ENCODE measurements at regions not wholly inside any gene's neighbourhood (a gene's known extent, or its start where the extent isn't known, plus 50 kb on each side); places are given as distances from the start of the nearest gene placed in this dataset.

DNA sequence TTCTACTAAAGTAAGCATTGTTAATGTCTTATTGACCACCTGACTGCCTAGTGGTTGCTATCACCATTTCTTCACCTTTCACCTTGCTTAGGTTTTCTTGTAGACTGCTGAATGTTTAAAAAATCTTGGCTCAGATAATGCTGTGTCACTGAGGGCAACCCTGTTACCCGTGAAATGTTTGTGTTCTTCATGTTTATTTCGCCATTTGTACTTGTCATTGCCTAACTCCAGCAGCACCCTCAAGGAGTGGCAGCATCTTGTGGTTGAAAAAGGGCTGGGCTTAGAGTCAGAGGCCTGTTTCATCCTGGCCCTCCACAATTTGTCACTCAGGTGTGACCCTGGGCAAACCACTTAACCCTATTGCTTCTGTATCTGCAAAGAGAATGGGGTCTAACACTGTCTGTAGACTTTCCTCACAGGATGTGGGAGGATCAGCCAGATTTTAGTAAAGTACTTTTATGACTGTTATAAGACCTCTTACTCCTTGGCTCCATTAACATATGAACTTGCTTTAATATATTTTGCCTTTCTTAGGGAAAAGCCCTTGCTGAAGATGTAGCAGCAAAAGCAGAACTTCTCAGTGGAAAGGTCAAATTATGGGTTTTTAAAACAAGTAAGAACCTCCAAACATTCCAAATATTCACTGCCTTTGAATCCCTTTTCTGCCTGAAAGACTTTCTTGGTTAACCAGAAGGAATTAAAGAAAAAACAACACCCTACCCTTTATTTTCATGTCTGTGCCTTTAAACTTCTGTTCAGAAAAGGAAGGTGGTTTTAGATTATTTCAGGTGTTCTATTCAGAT lies 154.5 kb upstream of the C11orf87 start:
- peak; percentile 28 for DNase-seq (ENCODE audit: low spot score)

GRCh38 chr11:109275931-109276330 lies 146.1 kb upstream of the C11orf87 start:
- no peak for DNase-seq (ENCODE audit: low spot score)

DNA sequence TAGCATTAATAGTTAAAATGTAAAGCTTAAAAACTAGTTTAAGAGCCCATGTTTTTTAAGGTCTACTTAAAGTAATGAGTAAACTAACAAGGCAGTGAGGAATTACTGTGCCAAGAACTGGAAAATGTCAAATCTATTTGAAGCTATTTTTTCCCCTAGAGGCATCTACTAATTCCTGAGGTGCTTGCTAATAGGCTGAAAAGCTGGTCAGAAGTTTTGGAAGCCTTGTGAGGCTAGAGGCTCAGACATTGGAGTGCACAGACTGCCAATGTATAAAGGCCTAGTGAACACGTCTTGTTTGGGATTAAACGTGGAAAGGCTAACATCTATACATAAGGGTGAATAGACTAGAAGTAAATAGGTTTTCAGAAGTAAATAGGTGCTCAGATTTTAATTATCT lies 136.5 kb upstream of the C11orf87 start:
- no peak for DNase-seq (ENCODE audit: low spot score)

DNA sequence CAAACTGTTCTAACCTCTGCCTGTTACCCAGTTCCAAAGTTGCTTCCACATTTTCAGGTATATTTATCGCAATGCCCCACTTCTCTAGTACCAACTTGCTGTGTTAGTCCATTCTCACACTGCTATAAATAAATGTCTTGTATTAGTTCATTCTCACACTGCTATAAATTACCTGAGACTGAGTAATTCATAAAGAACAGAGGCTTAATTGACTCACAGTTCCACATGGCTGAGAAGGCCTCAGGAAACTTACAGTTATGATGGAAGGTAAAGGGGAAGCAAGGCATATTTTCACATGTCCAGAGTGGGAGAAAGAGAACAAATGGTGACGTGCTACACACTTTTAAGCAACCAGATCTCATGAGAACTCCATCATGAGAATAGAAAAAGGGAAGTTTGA lies 130.4 kb upstream of the C11orf87 start:
- no peak for DNase-seq (ENCODE audit: low spot score)

DNA sequence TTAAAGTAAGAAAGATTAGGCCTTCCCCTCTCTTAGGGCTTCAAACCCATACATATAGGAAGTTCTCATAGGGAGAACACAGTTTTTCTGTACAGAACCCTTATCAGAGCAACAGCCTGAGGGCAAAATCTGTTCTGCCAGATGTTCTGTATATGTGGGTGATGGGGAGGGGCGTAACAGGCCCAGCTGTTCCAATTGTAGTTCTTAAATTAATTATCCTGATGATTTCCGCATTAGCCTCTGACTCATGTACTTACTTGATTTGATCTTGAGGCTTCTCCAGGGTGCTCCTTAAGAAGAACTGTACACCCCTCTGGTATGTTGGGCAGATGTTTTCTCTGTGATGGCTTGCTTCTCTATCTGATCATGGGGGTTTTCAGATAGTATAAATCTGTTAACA lies 123.1 kb upstream of the C11orf87 start:
- DNase-seq (ENCODE audit: low spot score), result no peak

DNA sequence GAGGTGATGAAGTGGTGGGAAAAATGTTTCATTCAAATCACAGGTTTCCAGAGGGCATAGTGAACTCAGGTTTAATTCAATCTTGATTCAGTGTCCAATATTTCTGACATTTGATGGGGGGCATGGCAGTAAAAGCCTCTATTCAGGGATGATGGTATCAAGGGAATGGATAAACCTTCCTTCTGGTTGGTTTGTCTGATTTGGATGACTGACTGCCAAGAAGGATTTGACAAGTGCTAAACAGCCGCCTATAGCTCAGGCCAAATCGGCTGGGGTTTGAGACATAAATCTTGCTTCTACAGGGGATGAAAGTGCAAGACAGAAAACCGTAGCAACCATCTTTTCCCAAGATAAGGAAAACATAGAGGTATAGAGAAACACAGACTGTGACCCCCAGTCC lies 121.8 kb upstream of the C11orf87 start:
- DNase-seq (ENCODE audit: low spot score), result no peak

DNA sequence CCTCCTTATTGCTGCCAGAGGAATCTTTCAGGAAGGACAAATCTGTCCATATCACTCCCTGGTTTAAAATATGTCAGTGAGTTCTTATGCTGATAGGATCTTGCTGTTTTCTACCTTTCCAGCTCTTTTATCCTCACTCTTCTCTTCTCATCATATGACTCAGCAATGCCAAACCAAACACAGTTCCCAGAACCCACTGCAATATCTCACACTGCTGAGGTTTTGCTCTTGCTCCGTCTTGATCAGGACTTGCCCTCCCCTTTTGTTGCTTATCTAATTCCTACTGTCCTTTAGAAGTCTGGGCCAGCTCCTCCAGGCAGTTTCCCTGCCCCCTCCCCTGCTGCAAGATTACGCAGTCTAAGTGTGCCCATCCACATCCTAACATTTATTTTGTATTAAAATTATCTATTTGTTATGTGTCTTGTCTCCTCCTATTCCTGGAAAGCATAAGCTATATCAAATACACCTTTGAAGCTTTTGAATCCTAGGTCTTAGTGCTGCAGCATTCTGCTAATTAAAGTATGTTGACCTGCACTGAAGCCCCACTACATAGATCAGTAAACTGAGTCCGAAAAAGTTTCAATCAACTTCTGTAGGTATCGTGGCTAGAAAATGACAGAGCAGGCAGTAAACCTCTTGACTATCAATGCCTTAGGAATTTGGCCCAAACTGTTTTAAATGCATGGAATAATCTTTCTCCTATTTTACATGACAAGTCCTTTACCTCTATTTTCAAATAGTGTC lies 119.2 kb upstream of the C11orf87 start:
- no peak for DNase-seq (ENCODE audit: low spot score)

DNA sequence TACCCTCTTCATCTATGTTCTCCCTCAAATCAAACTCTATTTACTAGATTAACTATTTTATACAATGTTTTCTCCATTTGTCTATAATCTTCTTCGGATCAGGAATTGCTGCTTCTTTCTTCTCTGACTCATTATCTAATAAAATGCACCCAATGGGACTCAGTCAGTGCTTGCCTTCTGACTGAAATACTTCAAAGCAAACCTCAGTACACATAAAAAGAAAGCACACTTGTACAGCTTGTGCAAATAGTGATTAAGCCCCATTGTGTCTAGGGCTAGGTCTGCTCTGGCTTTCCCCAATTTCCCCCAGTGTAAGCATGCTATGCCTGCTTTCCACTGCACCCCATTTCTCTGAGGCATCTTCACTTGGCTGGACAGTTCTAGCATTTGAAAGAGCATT lies 118.6 kb upstream of the C11orf87 start:
- no peak for DNase-seq (ENCODE audit: low spot score)

GRCh38 chr11:109304159-109304558 lies 117.8 kb upstream of the C11orf87 start:
- no peak for DNase-seq (ENCODE audit: low spot score)

- DNase-seq (ENCODE audit: low spot score), result no peak
These were observed 117.0 kb upstream of the C11orf87 start for GRCh38 chr11:109305009-109305408.

- DNase-seq (ENCODE audit: low spot score), result no peak
These were observed 115.7 kb upstream of the C11orf87 start for GRCh38 chr11:109306322-109306721.

DNA sequence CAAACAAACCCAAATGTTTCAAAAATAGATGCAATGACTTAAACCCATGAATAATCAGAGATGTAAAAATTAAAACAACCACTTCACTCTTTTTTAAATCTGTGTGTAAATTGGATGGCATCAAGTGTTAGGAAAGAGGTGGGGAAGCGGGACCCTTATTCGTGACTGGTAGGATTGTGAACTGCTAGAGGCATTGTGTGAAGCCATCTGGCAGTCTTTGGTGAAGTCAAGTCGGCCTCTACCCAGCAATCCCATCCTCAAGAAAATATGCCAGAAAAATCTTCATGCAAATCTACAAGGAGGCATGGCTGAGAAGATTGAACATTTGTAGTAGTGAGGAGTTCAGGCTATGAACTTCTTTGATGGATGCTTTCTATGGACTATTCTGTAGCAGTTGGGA lies 114.6 kb upstream of the C11orf87 start:
- DNase-seq (ENCODE audit: low spot score), result no peak

GRCh38 chr11:109308551-109308950 lies 113.4 kb upstream of the C11orf87 start:
- no peak for DNase-seq (ENCODE audit: low spot score)

- DNase-seq (ENCODE audit: low spot score), result peak; percentile 9
These were observed 112.8 kb upstream of the C11orf87 start for GRCh38 chr11:109309153-109309552.

GRCh38 chr11:109317726-109318125 lies 104.3 kb upstream of the C11orf87 start:
- DNase-seq (ENCODE audit: low spot score), result no peak

- DNase-seq (ENCODE audit: low spot score), result no peak
These were observed 101.4 kb upstream of the C11orf87 start for GRCh38 chr11:109320595-109320994.

DNA sequence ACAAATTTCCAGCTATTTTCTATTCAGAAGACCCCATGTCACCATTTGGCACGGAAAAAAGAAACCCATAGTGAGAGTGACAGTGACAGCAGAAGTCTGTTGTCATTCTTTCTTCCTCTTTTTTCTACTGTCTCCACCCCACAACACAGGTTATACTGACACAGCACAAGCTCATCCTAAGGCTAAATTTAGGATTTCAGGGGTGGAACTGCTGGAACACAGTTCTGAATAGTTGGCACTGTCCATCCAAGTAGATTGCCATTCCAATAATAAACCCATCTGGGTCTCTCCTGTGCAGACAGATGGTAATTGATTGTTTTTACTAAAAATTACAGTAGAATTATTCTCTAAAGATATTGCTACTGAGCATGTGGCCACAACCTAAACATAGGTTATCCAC lies 95.2 kb upstream of the C11orf87 start:
- no peak for DNase-seq (ENCODE audit: low spot score)

- DNase-seq (ENCODE audit: low spot score), result no peak
These were observed 92.3 kb upstream of the C11orf87 start for GRCh38 chr11:109329716-109330115.

DNA sequence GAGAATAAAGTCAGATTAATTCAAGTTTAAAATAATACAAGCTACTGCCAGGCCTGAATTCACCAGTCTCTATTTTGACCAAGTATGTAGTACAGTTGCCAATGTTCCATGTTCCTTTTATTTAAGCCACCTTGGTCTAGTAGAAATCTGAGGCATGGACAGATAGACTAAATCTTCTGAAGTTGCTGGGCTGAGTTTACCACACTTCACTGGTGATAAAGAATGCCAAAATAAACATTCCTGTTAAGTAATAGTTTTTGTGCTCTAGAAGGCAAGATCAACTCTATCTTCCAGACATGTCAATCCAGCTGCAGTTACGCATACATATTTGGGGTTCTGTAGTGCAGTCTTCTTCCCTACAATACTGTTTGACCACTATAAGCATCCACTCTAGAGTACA lies 83.9 kb upstream of the C11orf87 start:
- DNase-seq (ENCODE audit: low spot score), result no peak

DNA sequence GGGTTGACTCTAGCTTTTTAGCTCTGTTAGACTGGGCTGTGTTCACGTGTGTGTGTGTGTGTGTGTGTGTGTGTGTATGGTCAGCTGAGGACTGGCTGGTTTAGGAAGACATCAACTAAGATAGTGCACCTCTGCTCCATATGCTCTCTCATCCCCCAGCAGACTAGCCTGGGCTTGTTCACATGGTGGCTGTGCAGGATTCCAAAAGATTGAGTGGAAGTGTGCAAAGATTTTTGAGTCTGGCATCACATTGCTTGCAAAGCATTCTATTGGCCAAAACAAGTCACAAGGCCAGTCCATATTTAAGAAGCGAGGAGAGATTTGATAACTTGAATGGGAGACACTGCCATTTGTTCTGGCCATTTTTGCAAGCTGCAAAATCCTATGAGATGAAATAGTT lies 79.7 kb upstream of the C11orf87 start:
- no peak for DNase-seq (ENCODE audit: low spot score)

DNA sequence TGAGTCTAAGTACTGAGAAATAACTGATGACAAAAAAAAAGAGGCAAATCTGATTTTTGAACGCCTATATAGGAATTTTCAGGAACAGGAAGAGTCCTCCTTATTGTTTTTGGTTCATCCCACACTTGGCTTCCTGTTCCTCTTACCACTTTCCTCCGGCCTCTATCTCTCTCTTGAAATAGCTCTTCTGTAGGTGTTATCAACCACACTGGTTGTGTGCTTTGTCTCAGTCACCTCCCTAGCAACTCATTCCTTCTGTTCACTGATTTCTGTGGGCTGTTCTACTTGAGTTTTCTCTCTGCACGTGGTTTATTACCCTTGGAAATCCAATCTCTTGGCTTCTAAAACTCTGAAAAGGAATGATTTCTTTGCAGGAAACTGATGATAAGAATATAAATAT lies 78.7 kb upstream of the C11orf87 start:
- no peak for DNase-seq (ENCODE audit: low spot score)

DNA sequence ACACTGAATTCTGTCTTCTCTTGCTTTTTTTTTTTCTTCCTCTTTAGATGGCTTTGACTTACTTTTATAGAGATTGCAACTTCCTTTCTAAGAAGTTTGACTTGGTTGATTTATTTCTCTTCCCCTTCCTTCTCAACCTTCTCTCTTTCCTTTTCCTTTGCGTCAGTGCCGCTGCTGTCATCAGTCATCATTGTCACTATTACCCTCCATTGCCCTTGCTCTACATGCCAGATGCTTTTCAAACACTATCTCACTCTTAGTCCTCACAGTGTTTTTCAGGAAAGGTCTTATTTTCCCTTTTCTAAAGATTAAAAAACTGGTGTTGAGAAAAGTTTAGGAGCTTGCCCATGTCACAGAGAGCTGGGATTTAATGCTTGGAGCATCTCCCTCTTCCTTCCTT lies 74.7 kb upstream of the C11orf87 start:
- DNase-seq (ENCODE audit: low spot score), result no peak

DNA sequence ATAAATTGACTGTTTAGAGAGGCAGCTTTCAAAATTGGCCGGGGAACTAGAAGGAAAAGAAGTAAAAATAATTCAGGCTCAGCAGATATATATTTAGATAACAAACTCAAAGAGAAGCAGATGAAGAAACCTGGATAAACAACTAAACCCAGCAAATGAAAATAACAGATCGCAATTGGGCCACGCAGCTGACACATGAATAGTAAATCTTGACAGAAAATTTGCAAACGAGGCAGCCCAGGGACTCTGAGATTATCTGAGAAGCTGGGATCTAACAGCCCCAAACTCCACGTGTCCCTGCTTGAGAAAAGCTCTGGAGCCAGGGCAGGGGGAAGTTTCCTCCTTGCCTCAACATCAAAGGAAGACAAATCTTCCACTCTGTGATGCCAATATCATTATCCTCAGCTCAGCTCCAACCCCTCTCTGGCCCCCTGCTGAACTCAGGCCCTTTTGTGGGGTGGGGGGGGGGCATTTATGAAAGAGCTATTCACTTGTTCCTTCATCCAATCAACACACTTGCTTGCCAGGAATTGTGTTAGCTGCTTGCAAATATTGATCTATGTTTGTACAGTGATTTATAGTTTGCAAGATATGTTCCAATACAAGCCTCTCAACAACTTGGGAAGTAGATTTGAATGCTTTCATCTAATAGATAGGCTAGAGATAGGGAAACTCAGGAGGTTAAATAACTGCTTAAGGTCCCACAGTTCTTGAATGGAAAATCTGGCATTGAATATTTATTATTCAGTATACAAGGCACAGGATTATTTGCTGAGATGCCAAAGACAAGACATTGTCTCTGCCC lies 72.5 kb upstream of the C11orf87 start:
- no peak for DNase-seq (ENCODE audit: low spot score)

Data from H4 (cell line).